GM23248 (cell line): ENCODE measurements at regions not wholly inside any gene's neighbourhood (a gene's known extent, or its start where the extent isn't known, plus 50 kb on each side); places are given as distances from the start of the nearest gene placed in this dataset.

ENCODE experiments used
- EZH2 ChIP-seq: fragments of 200-600 bp; sonication (generic); IDR thresholded peaks from 2 replicates; pipeline ENCODE4 v1.6.1; 2018; ENCODE audit warnings: antibody characterized with exemption, mild to moderate bottlenecking; ENCODE audit not compliant: insufficient read depth, poor library complexity, severe bottlenecking
- EZH2phosphoT487 ChIP-seq: fragments of 200-600 bp; sonication (generic); IDR thresholded peaks from 2 replicates; pipeline ENCODE4 v1.6.1; 2018; ENCODE audit warnings: antibody characterized with exemption, moderate library complexity, mild to moderate bottlenecking, low read depth; ENCODE audit not compliant: insufficient read depth

DNA sequence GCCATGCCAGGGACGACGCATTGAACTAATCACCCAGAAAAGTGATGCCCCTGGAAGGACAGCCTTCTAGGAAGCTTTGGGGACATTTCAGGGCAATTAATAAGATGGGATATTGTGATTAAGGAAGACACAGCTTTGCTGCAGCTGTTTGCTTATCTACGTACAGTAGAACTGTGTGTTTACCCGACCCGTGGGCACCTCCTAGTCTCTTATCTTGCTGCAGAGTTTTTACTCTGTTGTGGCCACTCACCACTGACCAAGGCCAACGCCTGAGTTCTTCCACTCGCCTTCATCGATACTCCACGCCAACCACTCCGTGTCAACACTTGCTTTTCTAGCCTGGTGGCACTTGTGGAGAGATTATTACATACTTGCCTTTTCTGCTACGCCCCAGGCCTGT, 105.9 kb upstream of the MLN start:
- TF ChIP-seq EZH2phosphoT487 (no peak), EZH2 (no peak)
